Common myeloid progenitor, CD34-positive (primary cell): ENCODE measurements at regions not wholly inside any gene's neighbourhood (a gene's known extent, or its start where the extent isn't known, plus 50 kb on each side); places are given as distances from the start of the nearest gene placed in this dataset.

Experiments used
- CTCF ChIA-PET: fragments of 350-600 bp; sonication (Branson Sonifier 250); formaldehyde crosslinking; loops from one replicate; lab custom pipeline; 2021; ENCODE audit warnings: antibody characterized with exemption; lab: Charles Lee
- POLR2A ChIA-PET: fragments of 350-600 bp; sonication (Branson Sonifier 250); formaldehyde crosslinking; loops from one replicate; lab custom pipeline; 2021; ENCODE audit warnings: antibody characterized with exemption; lab: Charles Lee
- DNase-seq, 3 donors: peaks; one replicate each; pipeline versions ENCODE4 v3.0.0 to v3.0.0-alpha.2; 2013
- H3K27ac ChIP-seq, 2 experiments: 1 replicate in 1 of 2; 2 replicates in 1 of 2; pipeline ENCODE4 v1.7.0; 2013; ENCODE audit warnings: inconsistent platforms in 2 of 2, low read length in 2 of 2, mild to moderate bottlenecking in 2 of 2, low read depth in 1 of 2, moderate library complexity in 1 of 2; ENCODE audit not compliant: severe bottlenecking in 2 of 2, insufficient read depth in 1 of 2, poor library complexity in 1 of 2
- H3K27me3 ChIP-seq, 5 experiments: replicated peaks in 2 of 5; 1 replicate in 3 of 5; 2 replicates in 2 of 5; pipeline versions ENCODE4 v1.6.1 to v1.7.0; 2013; ENCODE audit warnings: low read length in 4 of 5, mild to moderate bottlenecking in 2 of 5, moderate library complexity in 2 of 5, inconsistent platforms in 1 of 5; ENCODE audit not compliant: insufficient read depth in 5 of 5, control insufficient read depth in 4 of 5
- H3K36me3 ChIP-seq, 4 experiments: 1 replicate in 2 of 4; 2 replicates in 2 of 4; pipeline versions ENCODE4 v1.6.1 to v1.7.0; 2013; ENCODE audit warnings: low read length in 3 of 4, control low read depth in 1 of 4, mild to moderate bottlenecking in 1 of 4; ENCODE audit not compliant: control insufficient read depth in 4 of 4, insufficient read depth in 4 of 4
- H3K4me1 ChIP-seq, 4 experiments: 1 replicate in 3 of 4; 2 replicates in 1 of 4; pipeline versions ENCODE4 v1.6.1 to v1.7.1; 2013; ENCODE audit warnings: low read length in 3 of 4, mild to moderate bottlenecking in 3 of 4, control low read depth in 1 of 4, inconsistent platforms in 1 of 4, moderate library complexity in 1 of 4; ENCODE audit not compliant: control insufficient read depth in 4 of 4, insufficient read depth in 4 of 4; ENCODE audit errors: control extremely low read depth in 1 of 4
- H3K4me3 ChIP-seq, 7 experiments: 1 replicate in 4 of 7; 2 replicates in 3 of 7; pipeline versions ENCODE4 v1.5.1 to v1.7.0; 2013; ENCODE audit warnings: mild to moderate bottlenecking in 7 of 7, low read length in 6 of 7, moderate library complexity in 6 of 7, inconsistent platforms in 2 of 7, low read depth in 2 of 7, control low read depth in 1 of 7; ENCODE audit not compliant: insufficient read depth in 4 of 7, control insufficient read depth in 1 of 7; ENCODE audit errors: extremely low read depth in 1 of 7
- H3K9me3 ChIP-seq, 5 experiments: 1 replicate in 4 of 5; 2 replicates in 1 of 5; pipeline versions ENCODE4 v1.6.1 to v1.7.1; 2013; ENCODE audit warnings: low read length in 4 of 5, mild to moderate bottlenecking in 2 of 5, inconsistent platforms in 1 of 5, low read depth in 1 of 5, moderate library complexity in 1 of 5; ENCODE audit not compliant: control insufficient read depth in 4 of 5, insufficient read depth in 2 of 5; ENCODE audit errors: control extremely low read depth in 1 of 5
- WGBS: methylation state at CpG from one replicate; pipeline ENCODE4 v1.1.5; 2013; ENCODE audit not compliant: insufficient coverage; 5-methylcytosine and 5-hydroxymethylcytosine counted together

DNA sequence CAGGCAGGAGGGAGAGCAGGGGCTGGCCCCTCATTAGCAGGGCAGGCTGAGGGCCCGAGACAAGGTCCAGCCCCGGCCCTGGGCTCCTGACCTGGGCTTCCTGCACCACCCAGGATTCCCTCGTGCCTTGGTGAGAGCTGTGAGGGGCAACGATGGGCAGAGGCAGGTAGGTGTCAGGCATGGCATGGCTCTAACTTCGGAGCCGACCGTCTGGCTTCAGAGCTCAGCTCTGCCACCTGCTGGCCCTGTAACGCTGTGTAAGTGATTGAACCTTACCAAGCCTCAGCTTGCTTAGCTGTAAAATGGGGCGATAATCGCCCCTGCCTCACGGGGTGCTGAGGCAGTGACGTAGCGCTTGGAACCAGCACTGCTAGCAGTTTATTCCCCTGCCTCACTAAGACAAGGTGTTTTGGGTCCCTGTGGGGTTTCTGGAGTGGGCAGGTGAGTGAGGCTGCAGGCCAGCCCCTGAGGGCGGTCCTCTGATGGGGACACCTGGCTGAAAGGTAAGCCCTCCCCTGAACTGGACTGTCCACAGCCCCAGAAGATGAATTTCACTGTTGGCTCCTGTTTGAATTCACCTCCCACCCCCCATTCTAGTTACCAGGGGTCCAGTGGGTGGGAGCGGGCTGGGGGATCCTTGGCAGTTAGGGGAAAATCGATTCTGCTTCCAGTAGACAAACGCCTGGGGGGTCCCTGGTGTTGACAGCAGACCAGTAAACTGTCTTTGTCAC is 184.8 kb upstream of the GSE1 start:
- H3K27me3 ChIP-seq, result peaks cover 0 to 1% (median 0%) of the 10 kb centered on the region in 5 experiments
- no peaks in the 10 kb centered on the region for H3K9me3 ChIP-seq
- H3K4me1 ChIP-seq, result peaks cover 0 to 2% (median 0%) of the 10 kb centered on the region in 4 experiments
- no peak overlapping the region for H3K27ac ChIP-seq
- H3K4me3 ChIP-seq, result no peak overlapping the region
- WGBS, result 63% methylated on average over 16 of the region's 17 CpGs
- no peaks in the 10 kb centered on the region for H3K36me3 ChIP-seq
- CTCF ChIA-PET, result interaction anchor here (1.1 to 1.8 kb wide), 7 partner anchors 9 to 188 kb away, joined by 3 to 6 read pairs (median 3); no protein-coding TSS in a partner anchor
- DNase-seq, result peak in 2 of 3 donors; percentile 49 to 56
- POLR2A ChIA-PET, result no interaction called here

GRCh38 chr16:85428899-85429775 is 184.0 kb upstream of the GSE1 start:
- H3K27ac ChIP-seq, result no peak overlapping the region
- 91% methylated on average over 22 of the region's 25 CpGs for WGBS
- ChIA-PET CTCF (interaction anchor here (0.9 to 1.8 kb wide), 7 partner anchors 8 to 187 kb away, joined by 3 to 6 read pairs (median 3); no protein-coding TSS in a partner anchor), POLR2A (no interaction called here)
- H3K27me3 ChIP-seq, result peaks cover 0 to 1% (median 0%) of the 10 kb centered on the region in 5 experiments
- no peaks in the 10 kb centered on the region for H3K36me3 ChIP-seq
- no peak for DNase-seq
- H3K4me3 ChIP-seq, result no peak overlapping the region
- H3K9me3 ChIP-seq, result no peaks in the 10 kb centered on the region
- H3K4me1 ChIP-seq, result peaks cover 0 to 2% (median 0%) of the 10 kb centered on the region in 4 experiments

DNA sequence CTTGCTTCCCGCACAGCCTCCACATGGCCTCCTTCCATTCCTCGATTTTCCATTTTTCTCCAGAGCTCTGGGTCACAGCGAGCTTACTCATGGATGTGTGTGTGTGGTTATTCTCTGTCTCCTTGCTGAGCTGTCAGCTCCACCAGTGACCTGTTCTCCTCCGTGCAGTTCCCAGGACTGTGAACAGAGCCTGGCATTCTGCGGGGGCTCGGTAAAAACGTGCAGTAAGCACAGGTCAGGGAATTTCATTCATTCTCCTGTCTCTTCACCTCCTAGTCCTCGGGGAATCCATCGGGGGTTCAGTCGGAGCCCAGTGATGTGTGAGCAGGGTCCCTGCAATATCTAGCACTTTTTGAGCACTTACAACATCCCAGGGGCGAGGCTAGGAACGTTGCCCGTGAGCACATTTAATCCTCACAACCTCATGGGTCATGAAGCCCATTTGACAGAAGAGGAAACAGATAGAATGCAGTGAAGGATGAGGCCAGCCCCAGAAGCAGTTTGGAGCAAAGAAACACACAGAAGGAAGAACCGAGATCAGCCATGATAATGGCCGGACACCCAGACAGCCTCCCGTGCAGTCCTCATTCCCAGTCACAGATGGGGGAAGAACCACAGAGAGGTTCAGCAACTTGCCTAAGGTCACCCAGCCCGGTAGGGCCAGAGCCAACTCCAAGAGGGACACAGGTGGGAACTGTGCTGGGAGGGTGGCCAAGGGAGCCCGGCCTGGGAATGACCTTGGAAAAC is 183.2 kb upstream of the GSE1 start:
- H3K27ac ChIP-seq, result no peak overlapping the region
- POLR2A ChIA-PET, result no interaction called here
- peaks cover 0 to 1% (median 0%) of the 10 kb centered on the region in 5 experiments for H3K27me3 ChIP-seq
- DNase-seq, result no peak
- H3K9me3 ChIP-seq, result no peaks in the 10 kb centered on the region
- H3K36me3 ChIP-seq, result no peaks in the 10 kb centered on the region
- 88% methylated on average over 16 of the region's 18 CpGs for WGBS
- no peak overlapping the region for H3K4me3 ChIP-seq
- CTCF ChIA-PET, result interaction anchor here (0.9 to 3.2 kb wide), 5 partner anchors 7 to 186 kb away, joined by 3 to 16 read pairs (median 4); no protein-coding TSS in a partner anchor
- H3K4me1 ChIP-seq, result peaks cover 0 to 4% (median 2%) of the 10 kb centered on the region in 4 experiments

- no peaks in the 10 kb centered on the region for H3K9me3 ChIP-seq
- ChIA-PET POLR2A (interaction anchor here (0.6 kb wide), 1 partner anchor 98 kb away, joined by 4 read pairs; no protein-coding TSS in a partner anchor), CTCF (interaction anchor here (0.9 to 3.2 kb wide), 3 partner anchors 9 to 185 kb away, joined by 3 to 16 read pairs (median 5); no protein-coding TSS in a partner anchor)
- H3K36me3 ChIP-seq, result no peaks in the 10 kb centered on the region
- no peak overlapping the region for H3K4me3 ChIP-seq
- H3K27me3 ChIP-seq, result peaks cover 0 to 1% (median 0%) of the 10 kb centered on the region in 5 experiments
- DNase-seq, result no peak
- WGBS, result 94% methylated on average over 37 of the region's 37 CpGs
- H3K4me1 ChIP-seq, result peaks cover 0 to 8% (median 2%) of the 10 kb centered on the region in 4 experiments
- H3K27ac ChIP-seq, result no peak overlapping the region
Measured at GRCh38 chr16:85430523-85431421, 182.3 kb upstream of the GSE1 start.

DNA sequence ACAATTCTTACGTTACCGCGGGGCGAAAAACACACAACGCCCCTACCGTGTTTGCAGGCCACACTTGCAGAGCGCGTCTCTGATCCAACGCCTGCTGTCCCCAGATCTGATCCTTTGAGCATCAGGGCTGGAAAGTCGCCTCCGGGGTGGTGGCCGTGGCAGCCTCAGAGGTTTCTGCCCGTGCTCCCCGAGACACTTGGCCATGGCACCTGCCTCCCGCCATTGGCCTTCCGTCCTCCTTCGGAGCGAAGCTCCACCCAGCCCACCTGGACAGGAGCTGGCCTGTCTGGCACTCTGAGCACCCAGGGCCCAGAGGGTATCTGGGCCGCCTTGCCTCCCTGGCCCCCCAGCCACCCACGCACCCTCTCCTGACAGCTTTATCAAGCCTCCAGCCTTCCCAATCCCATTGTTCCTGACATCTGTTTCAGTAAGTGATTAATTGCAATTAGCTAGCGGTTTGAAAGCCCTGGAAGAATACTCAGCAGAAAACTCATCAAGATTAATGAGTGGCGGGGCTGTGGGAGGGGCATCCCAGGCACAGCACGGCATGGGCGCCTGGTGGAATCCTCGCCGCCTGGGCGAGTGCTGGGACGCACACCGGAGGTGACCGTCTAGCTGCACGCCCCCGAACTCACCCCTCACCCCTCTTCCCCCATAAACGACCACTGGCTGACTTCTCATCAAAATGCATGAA is 181.5 kb upstream of the GSE1 start:
- Histone ChIP-seq H3K4me3 (no peak overlapping the region), H3K36me3 (no peaks in the 10 kb centered on the region), H3K9me3 (no peaks in the 10 kb centered on the region), H3K4me1 (peaks cover 0 to 10% (median 3%) of the 10 kb centered on the region in 4 experiments), H3K27me3 (peaks cover 0 to 1% (median 0%) of the 10 kb centered on the region in 5 experiments), H3K27ac (no peak overlapping the region)
- no peak for DNase-seq
- POLR2A ChIA-PET, result interaction anchor here (0.6 kb wide), 1 partner anchor 97 kb away, joined by 4 read pairs; no protein-coding TSS in a partner anchor
- 97% methylated on average over 28 of the region's 33 CpGs for WGBS
- CTCF ChIA-PET, result interaction anchor here (0.8 to 3.2 kb wide), 5 partner anchors 9 to 185 kb away, joined by 3 to 16 read pairs (median 4); no protein-coding TSS in a partner anchor
